Panc1 (cell line): ENCODE measurements at regions not wholly inside any gene's neighbourhood (a gene's known extent, or its start where the extent isn't known, plus 50 kb on each side); places are given as distances from the start of the nearest gene placed in this dataset.

Experiments
- POLR2AphosphoS5 ChIP-seq: IDR thresholded peaks from 2 replicates; pipeline ENCODE4 v1.6.1; 2012; ENCODE audit warnings: mild to moderate bottlenecking, low read depth, low read length, moderate library complexity
- TF ChIP-seq, protein P1 (sequence below): fragments of 450-650 bp; IDR thresholded peaks from 2 replicates; pipeline ENCODE4 v1.5.1; 2017; ENCODE audit warnings: mild to moderate bottlenecking

GRCh38 chr3:168461793-168462192 is 366.1 kb upstream of the GOLIM4 start:
- TF ChIP-seq, protein P1, sequence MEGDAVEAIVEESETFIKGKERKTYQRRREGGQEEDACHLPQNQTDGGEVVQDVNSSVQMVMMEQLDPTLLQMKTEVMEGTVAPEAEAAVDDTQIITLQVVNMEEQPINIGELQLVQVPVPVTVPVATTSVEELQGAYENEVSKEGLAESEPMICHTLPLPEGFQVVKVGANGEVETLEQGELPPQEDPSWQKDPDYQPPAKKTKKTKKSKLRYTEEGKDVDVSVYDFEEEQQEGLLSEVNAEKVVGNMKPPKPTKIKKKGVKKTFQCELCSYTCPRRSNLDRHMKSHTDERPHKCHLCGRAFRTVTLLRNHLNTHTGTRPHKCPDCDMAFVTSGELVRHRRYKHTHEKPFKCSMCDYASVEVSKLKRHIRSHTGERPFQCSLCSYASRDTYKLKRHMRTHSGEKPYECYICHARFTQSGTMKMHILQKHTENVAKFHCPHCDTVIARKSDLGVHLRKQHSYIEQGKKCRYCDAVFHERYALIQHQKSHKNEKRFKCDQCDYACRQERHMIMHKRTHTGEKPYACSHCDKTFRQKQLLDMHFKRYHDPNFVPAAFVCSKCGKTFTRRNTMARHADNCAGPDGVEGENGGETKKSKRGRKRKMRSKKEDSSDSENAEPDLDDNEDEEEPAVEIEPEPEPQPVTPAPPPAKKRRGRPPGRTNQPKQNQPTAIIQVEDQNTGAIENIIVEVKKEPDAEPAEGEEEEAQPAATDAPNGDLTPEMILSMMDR: no peak
- no peak for TF ChIP-seq POLR2AphosphoS5
